Thyroid gland (tissue), 4 donors: ENCODE measurements at regions not wholly inside any gene's neighbourhood (a gene's known extent, or its start where the extent isn't known, plus 50 kb on each side); places are given as distances from the start of the nearest gene placed in this dataset.

ENCODE experiments used
- DNase-seq, 2 donors: peaks; one replicate each; pipeline ENCODE4 v3.0.0-alpha.2; 2019
- H3K27ac ChIP-seq, 3 donors: fragments of 200-600 bp; sonication (generic); 1 replicate in 2 of 3; 2 replicates in 1 of 3; pipeline ENCODE4 v1.5.1; 2016 to 2019; ENCODE audit warnings: mild to moderate bottlenecking in 1 of 3, moderate library complexity in 1 of 3
- H3K27me3 ChIP-seq: fragments of 200-600 bp; sonication (generic); one replicate; pipeline ENCODE4 v1.5.1; 2019
- H3K36me3 ChIP-seq, 2 donors: fragments of 200-600 bp; sonication (generic); one replicate each; pipeline ENCODE4 v1.5.1; 2016 to 2019
- H3K4me1 ChIP-seq, 2 donors: fragments of 200-600 bp; sonication (generic); one replicate each; pipeline ENCODE4 v1.5.1; 2017 to 2019
- H3K4me3 ChIP-seq, 3 donors: fragments of 200-600 bp; sonication (generic); replicated peaks in 1 of 3; 1 replicate in 2 of 3; 2 replicates in 1 of 3; pipeline ENCODE4 v1.5.1; 2016; ENCODE audit warnings: mild to moderate bottlenecking in 1 of 3
- H3K9me3 ChIP-seq: fragments of 200-600 bp; sonication (generic); one replicate; pipeline ENCODE4 v1.5.1; 2017
- POLR2A ChIP-seq, 2 donors: fragments of 450-650 bp; IDR thresholded peaks; one replicate each; pipeline ENCODE4 v1.6.1; 2017; ENCODE audit warnings: antibody characterized with exemption in 2 of 2, mild to moderate bottlenecking in 2 of 2, moderate library complexity in 1 of 2
- WGBS, 2 donors: methylation state at CpG; one replicate each; pipeline ENCODE4 v1.1.5; 2017; 5-methylcytosine and 5-hydroxymethylcytosine counted together
- intact Hi-C: fragments of 100-400 bp; cut with DNase I; formaldehyde crosslinking; loops from one replicate; pipeline ENCODE4 v1.15.1; 2023
- TF ChIP-seq, protein P1 (sequence below), 6 experiments: fragments of 200-600 bp in 3 of 6; fragments of 450-650 bp in 3 of 6; sonication (generic) in 3 of 6; IDR thresholded peaks; one replicate each; pipeline ENCODE4 v1.5.1; 2016 to 2019; ENCODE audit warnings: antibody characterized with exemption in 6 of 6, mild to moderate bottlenecking in 2 of 6, inconsistent platforms in 1 of 6, moderate library complexity in 1 of 6

- no peaks in the 10 kb centered on the region for H3K27me3 ChIP-seq
- TF ChIP-seq POLR2A (IDR thresholded peaks at IDR 0.05), result no peak
- no peaks in the 10 kb centered on the region for H3K9me3 ChIP-seq
- no peaks in the 10 kb centered on the region for H3K4me1 ChIP-seq
- 87 to 92% methylated on average over 4 of the region's 4 CpGs for WGBS, 2 donors
- no peak overlapping the region for H3K27ac ChIP-seq
- no peak overlapping the region for H3K4me3 ChIP-seq
- no peak for DNase-seq
- intact Hi-C loops, result no loop called here
- no peaks in the 10 kb centered on the region for H3K36me3 ChIP-seq
Observed at GRCh38 chr10:129089341-129089740, 377.7 kb upstream of the MGMT start.

GRCh38 chr10:129090165-129090564, 376.9 kb upstream of the MGMT start:
- WGBS, 2 donors, result 88 to 97% methylated on average over 6 of the region's 6 CpGs
- Histone ChIP-seq H3K27me3 (no peaks in the 10 kb centered on the region), H3K27ac (no peak overlapping the region), H3K9me3 (no peaks in the 10 kb centered on the region), H3K4me3 (no peak overlapping the region), H3K36me3 (no peaks in the 10 kb centered on the region), H3K4me1 (no peaks in the 10 kb centered on the region)
- TF ChIP-seq, protein P1, sequence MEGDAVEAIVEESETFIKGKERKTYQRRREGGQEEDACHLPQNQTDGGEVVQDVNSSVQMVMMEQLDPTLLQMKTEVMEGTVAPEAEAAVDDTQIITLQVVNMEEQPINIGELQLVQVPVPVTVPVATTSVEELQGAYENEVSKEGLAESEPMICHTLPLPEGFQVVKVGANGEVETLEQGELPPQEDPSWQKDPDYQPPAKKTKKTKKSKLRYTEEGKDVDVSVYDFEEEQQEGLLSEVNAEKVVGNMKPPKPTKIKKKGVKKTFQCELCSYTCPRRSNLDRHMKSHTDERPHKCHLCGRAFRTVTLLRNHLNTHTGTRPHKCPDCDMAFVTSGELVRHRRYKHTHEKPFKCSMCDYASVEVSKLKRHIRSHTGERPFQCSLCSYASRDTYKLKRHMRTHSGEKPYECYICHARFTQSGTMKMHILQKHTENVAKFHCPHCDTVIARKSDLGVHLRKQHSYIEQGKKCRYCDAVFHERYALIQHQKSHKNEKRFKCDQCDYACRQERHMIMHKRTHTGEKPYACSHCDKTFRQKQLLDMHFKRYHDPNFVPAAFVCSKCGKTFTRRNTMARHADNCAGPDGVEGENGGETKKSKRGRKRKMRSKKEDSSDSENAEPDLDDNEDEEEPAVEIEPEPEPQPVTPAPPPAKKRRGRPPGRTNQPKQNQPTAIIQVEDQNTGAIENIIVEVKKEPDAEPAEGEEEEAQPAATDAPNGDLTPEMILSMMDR (IDR thresholded peaks at IDR 0.05), result no peak
- no peak for TF ChIP-seq POLR2A (IDR thresholded peaks at IDR 0.05)
- intact Hi-C loops, result no loop called here
- no peak for DNase-seq

- no peaks in the 10 kb centered on the region for H3K9me3 ChIP-seq
- no peak for TF ChIP-seq POLR2A (IDR thresholded peaks at IDR 0.05)
- TF ChIP-seq, protein P1 (IDR thresholded peaks at IDR 0.05), result no peak
- no peak overlapping the region for H3K4me3 ChIP-seq
- no peaks in the 10 kb centered on the region for H3K27me3 ChIP-seq
- no peak for DNase-seq
- no peaks in the 10 kb centered on the region for H3K4me1 ChIP-seq
- H3K36me3 ChIP-seq, result no peaks in the 10 kb centered on the region
- intact Hi-C loops, result no loop called here
- no peak overlapping the region for H3K27ac ChIP-seq
- WGBS, 2 donors, result 86 to 89% methylated on average over 4 to 6 of the region's 6 CpGs
Observed at GRCh38 chr10:129090618-129091366, 376.2 kb upstream of the MGMT start.

- H3K4me1 ChIP-seq, result no peaks in the 10 kb centered on the region
- TF ChIP-seq, protein P1 (IDR thresholded peaks at IDR 0.05), result no peak
- TF ChIP-seq POLR2A (IDR thresholded peaks at IDR 0.05), result no peak
- H3K27me3 ChIP-seq, result no peaks in the 10 kb centered on the region
- intact Hi-C loops, result no loop called here
- 86 to 92% methylated on average over 8 of the region's 8 CpGs for WGBS, 2 donors
- H3K4me3 ChIP-seq, result no peak overlapping the region
- H3K36me3 ChIP-seq, result no peaks in the 10 kb centered on the region
- H3K9me3 ChIP-seq, result no peaks in the 10 kb centered on the region
- H3K27ac ChIP-seq, result no peak overlapping the region
- no peak for DNase-seq
Observed at GRCh38 chr10:129093641-129094040, 373.4 kb upstream of the MGMT start.

- intact Hi-C loops, result no loop called here
- DNase-seq, result no peak
- 90 to 94% methylated on average over 6 of the region's 6 CpGs for WGBS, 2 donors
Observed at GRCh38 chr10:129094233-129094632, 372.8 kb upstream of the MGMT start.

More at GRCh38 chr10:129094233-129094632, 372.8 kb upstream of the MGMT start:
- Histone ChIP-seq H3K36me3 (no peaks in the 10 kb centered on the region), H3K27ac (no peak overlapping the region), H3K27me3 (no peaks in the 10 kb centered on the region), H3K4me3 (no peak overlapping the region), H3K4me1 (no peaks in the 10 kb centered on the region), H3K9me3 (no peaks in the 10 kb centered on the region)
- TF ChIP-seq POLR2A (IDR thresholded peaks at IDR 0.05), result no peak
- TF ChIP-seq, protein P1 (IDR thresholded peaks at IDR 0.05), result no peak
